Colonic mucosa (tissue), 4 donors: ENCODE measurements at regions not wholly inside any gene's neighbourhood (a gene's known extent, or its start where the extent isn't known, plus 50 kb on each side); places are given as distances from the start of the nearest gene placed in this dataset.

ENCODE experiments used
- DNase-seq: peaks from one replicate; pipeline ENCODE4 v3.0.0-alpha.2; 2020
- H3K27ac ChIP-seq: fragments of 200-600 bp; one replicate; pipeline ENCODE4 v1.8.0; 2021
- H3K27me3 ChIP-seq: fragments of 200-600 bp; one replicate; pipeline ENCODE4 v1.8.0; 2021
- H3K36me3 ChIP-seq: fragments of 200-600 bp; one replicate; pipeline ENCODE4 v1.8.0; 2021
- H3K4me1 ChIP-seq: fragments of 200-600 bp; one replicate; pipeline ENCODE4 v1.8.0; 2021; ENCODE audit warnings: mild to moderate bottlenecking
- H3K4me3 ChIP-seq: fragments of 200-600 bp; one replicate; pipeline ENCODE4 v1.8.0; 2021
- H3K9ac ChIP-seq, 2 donors: one replicate each; pipeline ENCODE4 v1.7.0; 2013; ENCODE audit warnings: control low read depth in 2 of 2, low read depth in 2 of 2, low read length in 2 of 2
- H3K9me3 ChIP-seq: fragments of 200-600 bp; one replicate; pipeline ENCODE4 v1.8.0; 2021
- CTCF ChIP-seq: fragments of 200-600 bp; IDR thresholded peaks from one replicate; pipeline ENCODE4 v1.8.0; 2022; ENCODE audit warnings: antibody characterized with exemption, mild to moderate bottlenecking
- intact Hi-C: fragments of 100-400 bp; cut with DNase I; formaldehyde crosslinking; loops from one replicate; pipeline ENCODE4 v1.14.1; 2022
- donor health status: healthy.
- donor health status: DM: no; HTN: no; CAD: no.
- donor health status: DM: no; HTN: no; CAD: no.

GRCh38 chr9:71614409-71615010, 153.8 kb downstream of the CEMIP2 start:
- intact Hi-C loops: no loop called here
- Histone ChIP-seq H3K4me1 (no peaks in the 10 kb centered on the region), H3K36me3 (no peaks in the 10 kb centered on the region), H3K9ac (no peak overlapping the region), H3K4me3 (no peak overlapping the region), H3K27ac (no peak overlapping the region), H3K9me3 (no peaks in the 10 kb centered on the region), H3K27me3 (no peaks in the 10 kb centered on the region)
- DNase-seq: no peak
- TF ChIP-seq CTCF: no peak

GRCh38 chr9:71612889-71613288, 155.4 kb downstream of the CEMIP2 start:
- H3K27ac ChIP-seq: no peak overlapping the region
- H3K9ac ChIP-seq: no peak overlapping the region
- no peaks in the 10 kb centered on the region for H3K4me1 ChIP-seq
- DNase-seq: no peak
- no peak overlapping the region for H3K4me3 ChIP-seq
- TF ChIP-seq CTCF: no peak
- H3K36me3 ChIP-seq: no peaks in the 10 kb centered on the region
- H3K27me3 ChIP-seq: no peaks in the 10 kb centered on the region
- intact Hi-C loops: no loop called here
- no peaks in the 10 kb centered on the region for H3K9me3 ChIP-seq

GRCh38 chr9:71609448-71609830, 158.9 kb downstream of the CEMIP2 start:
- intact Hi-C loops: loop anchor here (10.0 kb wide), 1 partner anchor 95 kb away; no protein-coding TSS in a partner anchor
- Histone ChIP-seq H3K36me3 (no peaks in the 10 kb centered on the region), H3K4me1 (no peaks in the 10 kb centered on the region), H3K4me3 (no peak overlapping the region), H3K27me3 (no peaks in the 10 kb centered on the region), H3K27ac (no peak overlapping the region), H3K9ac (no peak overlapping the region), H3K9me3 (no peaks in the 10 kb centered on the region)
- no peak for DNase-seq
- TF ChIP-seq CTCF: no peak

- no peak for DNase-seq
- intact Hi-C loops: loop anchor here (10.0 kb wide), 1 partner anchor 96 kb away; no protein-coding TSS in a partner anchor
- Histone ChIP-seq H3K27me3 (no peaks in the 10 kb centered on the region), H3K9me3 (no peaks in the 10 kb centered on the region), H3K36me3 (no peaks in the 10 kb centered on the region), H3K4me1 (no peaks in the 10 kb centered on the region), H3K4me3 (no peak overlapping the region), H3K27ac (no peak overlapping the region), H3K9ac (no peak overlapping the region)
- no peak for TF ChIP-seq CTCF
Observed at GRCh38 chr9:71608825-71609447, 159.4 kb downstream of the CEMIP2 start.

- H3K27me3 ChIP-seq: no peaks in the 10 kb centered on the region
- no peak for DNase-seq
- TF ChIP-seq CTCF: no peak
- no peak overlapping the region for H3K9ac ChIP-seq
- H3K9me3 ChIP-seq: no peaks in the 10 kb centered on the region
- H3K4me3 ChIP-seq: no peak overlapping the region
- H3K36me3 ChIP-seq: no peaks in the 10 kb centered on the region
- H3K27ac ChIP-seq: no peak overlapping the region
- intact Hi-C loops: loop anchor here (10.0 kb wide), 1 partner anchor 97 kb away; no protein-coding TSS in a partner anchor
- H3K4me1 ChIP-seq: no peaks in the 10 kb centered on the region
Observed at GRCh38 chr9:71608021-71608420, 160.3 kb downstream of the CEMIP2 start.
